ENCODE measurements at regions not wholly inside any gene's neighbourhood (a gene's known extent, or its start where the extent isn't known, plus 50 kb on each side); places are given as distances from the start of the nearest gene placed in this dataset.
"Not testable (repeated sequence)": the region's sequence is repeated elsewhere in the genome, so short reads cannot be mapped to it uniquely, and the experiment has no call there.

GRCh38 chr18:71301596-71301995, 1012.8 kb downstream of the SOCS6 start:
- Mint-ChIP-seq H3K4me1 (ENCODE audit: low read depth) (no peaks in the 10 kb centered on the region), H3K4me3 (no peak overlapping the region), H3K9me3 (peaks cover 27% of the 10 kb centered on the region), H3K36me3 (ENCODE audit: low read depth) (no peaks in the 10 kb centered on the region), H3K27me3 (ENCODE audit: insufficient read depth) (no peaks in the 10 kb centered on the region), H3K27ac (no peak overlapping the region)
- no peak for TF ChIP-seq CTCF (IDR thresholded peaks at IDR 0.05)
- DNase-seq = no peak

GRCh38 chr18:71294201-71294600, 1005.4 kb downstream of the SOCS6 start:
- not testable (repeated sequence) for H3K4me1 Mint-ChIP-seq (ENCODE audit: low read depth); H3K27ac Mint-ChIP-seq; H3K36me3 Mint-ChIP-seq (ENCODE audit: low read depth); DNase-seq; H3K27me3 Mint-ChIP-seq (ENCODE audit: insufficient read depth); H3K4me3 Mint-ChIP-seq
- peaks cover 26% of the 10 kb centered on the region for H3K9me3 Mint-ChIP-seq

- H3K9me3 Mint-ChIP-seq = peaks cover 26% of the 10 kb centered on the region
- no peaks in the 10 kb centered on the region for H3K27me3 Mint-ChIP-seq (ENCODE audit: insufficient read depth)
- H3K36me3 Mint-ChIP-seq (ENCODE audit: low read depth) = no peaks in the 10 kb centered on the region
- TF ChIP-seq CTCF (IDR thresholded peaks at IDR 0.05) = no peak
- no peak for DNase-seq
- H3K27ac Mint-ChIP-seq = no peak overlapping the region
- no peak overlapping the region for H3K4me3 Mint-ChIP-seq
- H3K4me1 Mint-ChIP-seq (ENCODE audit: low read depth) = no peaks in the 10 kb centered on the region
These were observed 1004.5 kb downstream of the SOCS6 start for GRCh38 chr18:71293322-71293721.

GRCh38 chr18:71287268-71287667, 998.4 kb downstream of the SOCS6 start:
- Mint-ChIP-seq H3K4me3 (no peak overlapping the region), H3K27me3 (ENCODE audit: insufficient read depth) (no peaks in the 10 kb centered on the region), H3K9me3 (peaks cover 40% of the 10 kb centered on the region), H3K27ac (no peak overlapping the region), H3K36me3 (ENCODE audit: low read depth) (no peaks in the 10 kb centered on the region), H3K4me1 (ENCODE audit: low read depth) (no peaks in the 10 kb centered on the region)
- no peak for TF ChIP-seq CTCF (IDR thresholded peaks at IDR 0.05)
- DNase-seq = no peak

- H3K27me3 Mint-ChIP-seq (ENCODE audit: insufficient read depth) = peaks cover 1% of the 10 kb centered on the region; the same call in 1 of the 2 replicates
- H3K9me3 Mint-ChIP-seq = peaks cover 40% of the 10 kb centered on the region
- TF ChIP-seq CTCF (IDR thresholded peaks at IDR 0.05) = no peak
- no peaks in the 10 kb centered on the region for H3K4me1 Mint-ChIP-seq (ENCODE audit: low read depth)
- no peak for DNase-seq
- no peaks in the 10 kb centered on the region; the same call in none of the 2 replicates for H3K36me3 Mint-ChIP-seq (ENCODE audit: low read depth)
- H3K4me3 Mint-ChIP-seq = no peak overlapping the region
- no peak overlapping the region for H3K27ac Mint-ChIP-seq
These were observed 963.6 kb downstream of the SOCS6 start for GRCh38 chr18:71252351-71252865.

GRCh38 chr18:71250191-71250590, 961.3 kb downstream of the SOCS6 start:
- Mint-ChIP-seq H3K36me3 (ENCODE audit: low read depth) (no peaks in the 10 kb centered on the region; the same call in 1 of the 2 replicates), H3K9me3 (peaks cover 28% of the 10 kb centered on the region), H3K27me3 (ENCODE audit: insufficient read depth) (peaks cover 1% of the 10 kb centered on the region; the same call in 1 of the 2 replicates), H3K4me1 (ENCODE audit: low read depth) (no peaks in the 10 kb centered on the region), H3K27ac (no peak overlapping the region), H3K4me3 (no peak overlapping the region)
- TF ChIP-seq CTCF (IDR thresholded peaks at IDR 0.05) = no peak
- no peak for DNase-seq
